ENCODE measurements at regions not wholly inside any gene's neighbourhood (a gene's known extent, or its start where the extent isn't known, plus 50 kb on each side); places are given as distances from the start of the nearest gene placed in this dataset.

DNA sequence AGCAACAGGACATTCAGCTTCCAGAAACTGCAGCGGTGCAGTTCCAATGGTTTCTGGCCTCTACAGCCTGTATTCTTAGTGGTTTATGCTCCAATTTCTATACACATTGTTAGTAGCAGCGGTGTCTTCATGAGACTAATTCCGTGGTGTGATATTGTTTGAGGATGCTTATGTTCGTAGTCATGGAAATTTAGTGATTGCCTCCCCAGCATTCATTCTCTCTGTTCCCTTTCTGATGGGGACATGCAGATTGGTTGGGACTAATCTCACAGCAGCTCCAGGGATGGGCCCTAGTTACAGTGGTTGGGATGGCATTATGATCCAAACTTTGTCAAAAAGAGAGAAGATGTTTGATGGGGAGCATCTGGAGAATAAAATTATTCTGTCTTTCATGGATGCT, 208.6 kb downstream of the CD47 start:
- TF ChIP-seq, protein P1, sequence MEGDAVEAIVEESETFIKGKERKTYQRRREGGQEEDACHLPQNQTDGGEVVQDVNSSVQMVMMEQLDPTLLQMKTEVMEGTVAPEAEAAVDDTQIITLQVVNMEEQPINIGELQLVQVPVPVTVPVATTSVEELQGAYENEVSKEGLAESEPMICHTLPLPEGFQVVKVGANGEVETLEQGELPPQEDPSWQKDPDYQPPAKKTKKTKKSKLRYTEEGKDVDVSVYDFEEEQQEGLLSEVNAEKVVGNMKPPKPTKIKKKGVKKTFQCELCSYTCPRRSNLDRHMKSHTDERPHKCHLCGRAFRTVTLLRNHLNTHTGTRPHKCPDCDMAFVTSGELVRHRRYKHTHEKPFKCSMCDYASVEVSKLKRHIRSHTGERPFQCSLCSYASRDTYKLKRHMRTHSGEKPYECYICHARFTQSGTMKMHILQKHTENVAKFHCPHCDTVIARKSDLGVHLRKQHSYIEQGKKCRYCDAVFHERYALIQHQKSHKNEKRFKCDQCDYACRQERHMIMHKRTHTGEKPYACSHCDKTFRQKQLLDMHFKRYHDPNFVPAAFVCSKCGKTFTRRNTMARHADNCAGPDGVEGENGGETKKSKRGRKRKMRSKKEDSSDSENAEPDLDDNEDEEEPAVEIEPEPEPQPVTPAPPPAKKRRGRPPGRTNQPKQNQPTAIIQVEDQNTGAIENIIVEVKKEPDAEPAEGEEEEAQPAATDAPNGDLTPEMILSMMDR (IDR thresholded peaks at IDR 0.05 in 4 of 5, conservative IDR thresholded peaks at IDR 0.05 in 1 of 5) = no peak
- no peak for TF ChIP-seq POLR2A (IDR thresholded peaks at IDR 0.05)

Measured in gastrocnemius medialis (tissue), 4 donors.